SJSA1 (cell line): ENCODE measurements at regions not wholly inside any gene's neighbourhood (a gene's known extent, or its start where the extent isn't known, plus 50 kb on each side); places are given as distances from the start of the nearest gene placed in this dataset.

Experiments used
- DNase-seq, 2 experiments: peaks; one replicate each; pipeline ENCODE4 v3.0.0-alpha.2; 2015 to 2020; ENCODE audit warnings: low spot score in 2 of 2, low read depth in 1 of 2
- H3K27ac ChIP-seq: fragments of 250-450 bp; sonication (Bioruptor Pico); 2 replicates; pipeline ENCODE4 v1.5.1; 2020; ENCODE audit warnings: mild to moderate bottlenecking, moderate library complexity
- H3K27me3 ChIP-seq: fragments of 250-450 bp; sonication (Bioruptor Pico); replicated peaks from 2 replicates; pipeline ENCODE4 v1.5.1; 2020; ENCODE audit warnings: mild to moderate bottlenecking, moderate library complexity
- H3K36me3 ChIP-seq: fragments of 250-450 bp; sonication (Bioruptor Pico); 2 replicates; pipeline ENCODE4 v1.5.1; 2020; ENCODE audit warnings: mild to moderate bottlenecking
- H3K4me1 ChIP-seq: fragments of 250-450 bp; sonication (Bioruptor Pico); replicated peaks from 2 replicates; pipeline ENCODE4 v1.6.1; 2021; ENCODE audit warnings: mild to moderate bottlenecking
- H3K4me3 ChIP-seq: fragments of 250-450 bp; sonication (Bioruptor Pico); 2 replicates; pipeline ENCODE4 v1.5.1; 2020; ENCODE audit warnings: mild to moderate bottlenecking
- H3K9me3 ChIP-seq: fragments of 250-450 bp; sonication (Bioruptor Pico); replicated peaks from 2 replicates; pipeline ENCODE4 v1.5.1; 2020; ENCODE audit warnings: mild to moderate bottlenecking

DNA sequence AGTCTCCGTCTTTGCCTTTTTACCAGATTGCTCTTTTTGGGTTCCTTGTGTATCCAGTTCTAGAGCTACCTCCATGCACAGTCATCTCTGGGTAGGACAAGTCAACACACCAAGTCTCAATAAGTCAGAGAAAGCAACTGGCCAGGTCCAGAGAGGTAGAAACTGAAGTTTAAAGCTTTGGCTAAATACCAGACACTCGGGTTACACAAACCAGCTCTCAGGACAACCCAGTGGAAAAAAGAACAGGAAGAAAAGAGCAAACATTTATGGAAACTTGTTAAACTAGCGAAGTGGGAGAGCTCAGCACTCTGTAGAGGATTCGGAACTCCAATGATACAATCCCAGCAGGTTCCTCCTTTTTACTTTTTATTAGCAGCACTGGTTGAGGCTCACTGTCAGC lies 291.0 kb upstream of the CPEB2 start:
- H3K4me1 ChIP-seq, result no peaks in the 10 kb centered on the region
- H3K27me3 ChIP-seq, result no peaks in the 10 kb centered on the region
- no peak overlapping the region for H3K27ac ChIP-seq
- no peak for DNase-seq
- H3K9me3 ChIP-seq, result no peaks in the 10 kb centered on the region
- no peak overlapping the region for H3K4me3 ChIP-seq
- no peaks in the 10 kb centered on the region for H3K36me3 ChIP-seq

DNA sequence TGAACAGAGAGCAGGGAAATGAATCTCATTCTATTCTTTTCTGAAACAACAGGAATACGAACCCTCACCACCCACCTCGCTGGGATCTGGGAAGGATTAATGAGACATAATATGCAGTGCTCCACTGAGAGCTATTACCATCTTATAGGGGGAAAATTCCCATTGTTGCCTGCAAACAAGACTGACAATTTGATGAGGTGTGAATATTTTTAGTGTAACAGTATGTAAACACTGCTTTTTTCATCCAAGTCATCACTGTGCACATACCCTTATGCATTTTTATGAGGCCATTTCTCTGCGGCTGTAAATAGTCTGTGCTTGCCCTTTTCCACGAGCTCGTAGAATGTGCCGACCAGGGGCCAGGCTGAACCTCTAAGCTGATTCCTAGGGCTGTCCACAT lies 285.6 kb upstream of the CPEB2 start:
- no peak overlapping the region for H3K4me3 ChIP-seq
- no peaks in the 10 kb centered on the region for H3K27me3 ChIP-seq
- no peak overlapping the region for H3K27ac ChIP-seq
- no peaks in the 10 kb centered on the region for H3K4me1 ChIP-seq
- no peak for DNase-seq
- H3K9me3 ChIP-seq, result no peaks in the 10 kb centered on the region
- H3K36me3 ChIP-seq, result no peaks in the 10 kb centered on the region

DNA sequence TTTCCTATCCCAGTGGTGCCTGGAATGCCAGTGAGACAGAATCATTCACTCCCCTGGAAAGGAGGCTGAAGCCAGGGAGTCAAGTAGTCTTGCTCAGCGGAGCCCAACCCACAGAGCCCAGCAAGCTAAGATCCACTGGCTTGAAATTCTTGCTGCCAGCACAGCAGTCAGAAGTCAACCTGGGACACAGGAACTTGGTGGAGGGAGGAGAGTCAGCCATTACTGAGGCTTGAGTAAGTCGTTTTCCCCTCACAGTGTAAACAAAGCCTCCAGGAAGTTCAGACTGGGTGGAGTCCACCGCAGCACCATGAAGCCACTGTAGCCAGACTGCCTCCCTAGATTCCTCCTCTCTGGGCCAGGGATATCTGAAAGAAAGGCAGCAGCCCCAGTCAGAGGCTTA lies 283.2 kb upstream of the CPEB2 start:
- H3K27me3 ChIP-seq, result no peaks in the 10 kb centered on the region
- no peaks in the 10 kb centered on the region for H3K36me3 ChIP-seq
- H3K27ac ChIP-seq, result no peak overlapping the region
- no peak for DNase-seq
- no peak overlapping the region for H3K4me3 ChIP-seq
- H3K9me3 ChIP-seq, result no peaks in the 10 kb centered on the region
- no peaks in the 10 kb centered on the region for H3K4me1 ChIP-seq

DNA sequence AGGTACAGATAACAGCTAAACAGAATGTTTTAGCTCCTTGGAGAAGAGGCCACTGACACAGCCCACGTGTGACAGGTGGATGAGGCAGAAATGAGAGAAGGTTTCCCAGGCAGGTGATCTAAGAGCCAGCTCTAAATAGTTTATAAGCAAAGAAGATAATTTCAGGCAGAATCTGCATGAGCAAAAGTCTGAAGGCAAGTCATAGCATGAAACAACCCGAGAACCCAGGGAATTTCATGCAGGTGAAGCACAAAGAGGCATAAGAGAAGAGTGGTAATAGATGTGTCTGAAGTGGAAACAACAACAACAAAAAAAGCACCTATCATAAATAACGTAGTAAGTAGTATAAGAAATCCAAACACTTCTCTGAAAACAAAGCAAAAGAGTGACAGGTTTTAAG lies 275.8 kb upstream of the CPEB2 start:
- no peak for DNase-seq
- Histone ChIP-seq H3K4me1 (no peaks in the 10 kb centered on the region), H3K4me3 (no peak overlapping the region), H3K9me3 (no peaks in the 10 kb centered on the region), H3K27ac (no peak overlapping the region), H3K36me3 (no peaks in the 10 kb centered on the region), H3K27me3 (no peaks in the 10 kb centered on the region)

DNA sequence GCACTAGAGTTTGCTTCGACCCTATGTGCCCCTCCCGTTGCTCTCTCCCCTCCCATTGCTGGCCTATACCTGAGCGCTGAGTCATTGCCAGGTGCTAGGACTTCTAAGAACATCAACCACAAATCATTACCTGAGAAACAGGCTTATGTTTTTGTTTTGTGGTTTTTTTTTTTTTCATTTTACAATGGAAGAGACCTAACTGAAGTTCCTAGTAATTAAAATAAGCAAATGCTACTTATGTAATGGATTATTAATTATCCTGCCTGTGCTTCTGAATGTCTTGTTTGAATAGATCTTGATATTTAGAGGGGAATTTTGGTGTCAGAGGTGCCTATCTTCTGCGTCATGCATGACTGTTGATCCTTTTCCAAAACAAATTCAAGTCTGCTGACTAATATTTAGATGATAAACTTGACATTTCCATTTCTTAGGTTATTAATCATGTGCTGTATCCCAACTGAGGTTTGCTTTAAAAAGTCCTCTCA lies 275.4 kb upstream of the CPEB2 start:
- H3K4me3 ChIP-seq, result no peak overlapping the region
- DNase-seq, result no peak
- no peaks in the 10 kb centered on the region for H3K27me3 ChIP-seq
- no peaks in the 10 kb centered on the region for H3K36me3 ChIP-seq
- no peaks in the 10 kb centered on the region for H3K9me3 ChIP-seq
- no peaks in the 10 kb centered on the region for H3K4me1 ChIP-seq
- H3K27ac ChIP-seq, result no peak overlapping the region

DNA sequence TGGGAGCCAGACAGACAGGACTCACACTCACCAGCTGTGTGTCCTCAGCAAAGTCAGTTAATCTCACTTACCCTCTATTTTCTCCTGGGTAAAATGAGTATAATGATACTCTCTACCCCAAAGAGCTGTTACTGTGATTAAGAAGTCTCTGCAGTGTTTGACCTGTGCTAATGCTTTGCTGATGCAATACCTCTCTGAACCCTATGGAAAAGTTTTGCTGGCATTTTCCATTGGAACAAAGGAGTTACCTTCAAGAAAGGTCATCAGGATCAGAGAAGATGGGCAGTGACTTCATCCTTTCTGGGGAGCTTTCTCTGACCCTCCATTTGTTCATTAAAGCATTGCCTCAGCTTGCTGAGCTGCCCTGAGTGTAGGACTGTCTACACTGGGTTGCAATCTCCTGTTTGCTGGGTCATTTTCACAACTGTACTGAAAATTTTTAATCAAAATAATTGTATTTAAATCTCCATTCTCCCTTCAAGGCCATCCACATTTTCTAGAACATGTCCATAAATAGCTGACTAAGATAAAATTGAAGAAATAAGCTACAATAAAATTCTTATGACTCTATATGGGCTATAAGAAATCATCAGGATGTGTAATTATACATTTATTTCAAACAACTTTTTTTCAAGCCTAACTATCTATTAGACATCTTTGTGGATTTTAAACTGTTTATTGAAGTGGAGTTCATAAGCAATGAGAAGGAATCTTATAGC lies 272.8 kb upstream of the CPEB2 start:
- Histone ChIP-seq H3K4me1 (no peaks in the 10 kb centered on the region), H3K4me3 (no peak overlapping the region), H3K27ac (no peak overlapping the region), H3K9me3 (no peaks in the 10 kb centered on the region), H3K27me3 (no peaks in the 10 kb centered on the region), H3K36me3 (no peaks in the 10 kb centered on the region)
- no peak for DNase-seq

DNA sequence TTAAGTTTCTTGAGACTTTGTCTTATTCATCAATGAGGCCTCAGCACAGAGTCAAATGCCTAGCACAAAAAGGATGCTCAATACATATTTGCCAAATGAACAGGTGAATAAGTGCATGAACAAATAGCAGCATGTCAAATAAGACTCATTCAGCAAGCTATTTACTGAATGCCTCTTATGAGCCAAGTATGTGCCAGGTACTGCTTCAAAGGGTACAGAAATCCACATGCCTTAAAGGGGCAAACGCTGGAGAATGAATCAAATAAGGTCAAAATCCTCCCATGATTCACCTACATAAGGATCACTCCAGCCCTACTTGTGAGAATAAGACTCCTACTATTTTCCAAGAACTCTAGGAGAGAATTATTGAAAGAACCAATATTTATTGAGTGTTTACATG lies 260.2 kb upstream of the CPEB2 start:
- no peaks in the 10 kb centered on the region for H3K4me1 ChIP-seq
- H3K9me3 ChIP-seq, result no peaks in the 10 kb centered on the region
- no peak for DNase-seq
- no peak overlapping the region for H3K4me3 ChIP-seq
- no peaks in the 10 kb centered on the region for H3K36me3 ChIP-seq
- no peaks in the 10 kb centered on the region for H3K27me3 ChIP-seq
- H3K27ac ChIP-seq, result no peak overlapping the region

DNA sequence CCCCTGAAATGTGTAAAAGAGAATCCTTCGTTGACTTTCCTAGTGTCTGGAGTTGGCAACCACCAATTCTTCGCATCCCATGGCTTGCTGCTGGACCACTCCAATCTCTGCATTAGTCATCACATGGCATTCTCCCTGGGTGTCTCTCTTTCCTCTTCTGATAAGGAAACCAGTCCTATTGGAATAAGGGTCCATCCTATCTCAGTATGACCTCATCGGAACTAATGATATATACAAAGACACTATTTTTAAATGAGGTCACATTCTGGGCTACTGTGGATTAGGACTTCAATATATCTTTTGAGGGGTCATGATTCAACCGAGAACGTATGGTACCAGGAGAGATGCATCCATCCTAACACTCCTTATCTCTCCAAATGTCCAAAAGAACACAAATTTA lies 259.1 kb upstream of the CPEB2 start:
- Histone ChIP-seq H3K27me3 (no peaks in the 10 kb centered on the region), H3K4me1 (no peaks in the 10 kb centered on the region), H3K36me3 (no peaks in the 10 kb centered on the region), H3K9me3 (no peaks in the 10 kb centered on the region), H3K4me3 (no peak overlapping the region), H3K27ac (no peak overlapping the region)
- DNase-seq, result no peak

DNA sequence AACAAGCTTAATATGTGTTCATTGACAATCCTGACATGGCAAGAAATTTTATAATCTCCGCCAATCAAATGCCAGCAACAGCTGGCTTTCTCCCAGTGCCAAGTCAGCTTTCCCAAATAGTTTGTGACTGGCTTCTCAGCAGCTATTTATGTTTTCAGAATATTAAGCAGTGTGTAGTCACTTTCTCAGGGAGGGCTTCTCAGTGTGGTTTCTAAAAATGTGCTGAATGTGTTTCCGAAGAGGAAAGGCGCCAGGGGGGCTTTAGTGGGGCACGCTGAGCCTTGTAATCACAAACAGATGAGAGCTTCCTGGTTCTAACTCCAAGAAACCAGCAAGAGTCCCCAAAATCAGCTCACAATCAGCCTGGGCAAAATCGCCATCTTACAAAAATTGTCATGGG lies 258.7 kb upstream of the CPEB2 start:
- no peaks in the 10 kb centered on the region for H3K27me3 ChIP-seq
- no peak for DNase-seq

DNA sequence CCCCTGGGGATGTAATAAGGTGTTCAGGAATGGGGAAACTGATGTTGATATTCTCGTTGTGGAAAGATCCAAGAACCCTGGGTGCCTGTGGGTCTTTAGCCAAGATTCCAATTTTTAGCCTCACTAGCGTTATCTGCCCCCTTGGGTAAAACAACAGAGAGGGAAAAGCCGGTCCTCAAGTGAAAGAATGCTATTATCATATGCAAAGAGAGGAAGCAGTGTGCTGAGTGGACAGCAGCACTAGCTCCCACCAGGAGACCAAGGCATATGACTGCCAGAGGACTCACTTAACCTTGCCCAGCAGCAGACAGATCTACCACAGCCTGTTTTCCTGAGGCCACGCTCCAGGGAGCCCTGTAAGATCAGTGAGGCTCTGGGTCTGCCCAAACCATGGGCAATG lies 257.9 kb upstream of the CPEB2 start:
- no peaks in the 10 kb centered on the region for H3K27me3 ChIP-seq
- no peaks in the 10 kb centered on the region for H3K36me3 ChIP-seq
- no peak overlapping the region for H3K4me3 ChIP-seq
- DNase-seq, result no peak
- no peak overlapping the region for H3K27ac ChIP-seq
- no peaks in the 10 kb centered on the region for H3K9me3 ChIP-seq
- H3K4me1 ChIP-seq, result no peaks in the 10 kb centered on the region

More for the DNA sequence above, 258.7 kb upstream of the CPEB2 start:
- H3K9me3 ChIP-seq, result no peaks in the 10 kb centered on the region
- H3K4me3 ChIP-seq, result no peak overlapping the region
- H3K4me1 ChIP-seq, result no peaks in the 10 kb centered on the region
- no peaks in the 10 kb centered on the region for H3K36me3 ChIP-seq
- no peak overlapping the region for H3K27ac ChIP-seq

DNA sequence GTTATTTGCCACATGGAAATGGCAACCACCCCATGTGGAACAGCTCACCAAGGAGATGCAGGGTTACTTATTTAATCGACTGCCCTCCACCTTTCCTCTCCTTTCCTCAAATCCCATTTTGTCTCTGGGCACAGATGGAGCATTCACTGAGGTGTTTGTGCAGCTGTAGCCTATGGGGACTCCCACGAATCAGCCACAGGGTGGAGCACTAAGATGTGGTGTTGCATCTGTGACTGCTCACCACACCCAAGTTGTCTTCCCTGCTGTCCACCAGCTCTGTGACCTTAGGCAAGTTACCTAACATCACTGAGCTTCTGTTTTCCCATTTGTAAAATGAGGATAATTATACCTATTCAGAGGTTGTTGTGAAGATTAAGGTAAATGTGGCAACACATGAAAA lies 252.4 kb upstream of the CPEB2 start:
- no peaks in the 10 kb centered on the region for H3K4me1 ChIP-seq
- H3K27me3 ChIP-seq, result no peaks in the 10 kb centered on the region
- no peak for DNase-seq

DNA sequence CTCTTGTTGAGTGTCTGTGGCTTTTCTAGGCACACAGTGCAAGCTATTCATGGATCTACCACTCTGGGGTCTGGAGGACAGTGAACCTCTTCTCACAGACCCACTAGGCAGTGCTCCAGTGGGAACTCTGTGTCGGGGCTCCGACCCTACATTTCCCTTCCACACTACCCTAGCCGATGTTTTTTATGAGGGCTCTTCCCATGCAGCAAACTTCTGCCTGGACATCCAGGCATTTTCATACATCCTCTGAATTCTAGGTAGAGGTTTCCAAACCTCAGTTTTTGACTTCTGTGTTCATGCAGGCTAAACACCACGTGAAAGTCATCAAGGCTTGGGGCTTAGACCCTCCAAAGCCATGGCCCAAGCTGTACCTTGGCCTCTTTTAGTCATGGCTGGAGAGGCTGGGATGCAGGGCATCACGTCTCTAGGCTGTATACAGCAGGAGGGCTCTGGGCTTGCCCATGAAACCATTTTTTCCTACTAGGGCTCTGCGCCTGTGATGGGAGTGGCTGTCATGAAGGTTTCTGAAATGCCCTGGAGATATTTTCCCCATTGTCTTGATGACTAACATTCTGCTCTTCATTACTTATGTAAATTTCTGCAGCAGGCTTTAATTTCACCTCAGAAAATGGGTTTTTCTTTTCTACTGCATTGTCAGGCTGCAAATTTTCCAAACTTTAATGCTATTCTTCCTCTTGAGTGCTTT lies 249.8 kb upstream of the CPEB2 start:
- DNase-seq, result no peak
- no peak overlapping the region for H3K27ac ChIP-seq

More for the DNA sequence above, 252.4 kb upstream of the CPEB2 start:
- no peaks in the 10 kb centered on the region for H3K36me3 ChIP-seq
- H3K27ac ChIP-seq, result no peak overlapping the region
- H3K4me3 ChIP-seq, result no peak overlapping the region
- H3K9me3 ChIP-seq, result no peaks in the 10 kb centered on the region

DNA sequence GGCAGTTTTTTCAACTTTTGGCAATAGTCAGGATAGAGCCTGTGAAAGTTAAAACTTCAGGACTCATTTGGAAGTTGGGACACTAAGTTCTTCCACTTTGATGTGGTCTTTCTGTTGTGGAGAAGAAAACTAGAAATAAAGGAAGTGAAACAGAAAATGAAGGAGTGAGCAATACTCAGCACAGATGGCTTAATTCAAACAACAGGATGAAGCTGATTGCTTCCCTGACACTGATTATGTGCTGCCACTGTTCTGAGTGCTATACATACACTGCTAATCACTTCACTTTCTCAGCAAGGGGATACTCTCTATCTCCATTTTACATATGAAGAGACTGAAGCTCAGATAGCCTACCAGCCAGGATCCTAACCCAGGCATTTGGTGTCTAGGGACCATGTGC lies 235.1 kb upstream of the CPEB2 start:
- H3K36me3 ChIP-seq, result no peaks in the 10 kb centered on the region
- H3K4me3 ChIP-seq, result no peak overlapping the region
- H3K27me3 ChIP-seq, result no peaks in the 10 kb centered on the region
- no peak for DNase-seq
- no peak overlapping the region for H3K27ac ChIP-seq
- H3K4me1 ChIP-seq, result no peaks in the 10 kb centered on the region
- H3K9me3 ChIP-seq, result no peaks in the 10 kb centered on the region

More for the DNA sequence above, 249.8 kb upstream of the CPEB2 start:
- H3K27me3 ChIP-seq, result no peaks in the 10 kb centered on the region
- no peaks in the 10 kb centered on the region for H3K4me1 ChIP-seq
- no peaks in the 10 kb centered on the region for H3K9me3 ChIP-seq
- H3K4me3 ChIP-seq, result no peak overlapping the region
- H3K36me3 ChIP-seq, result no peaks in the 10 kb centered on the region

DNA sequence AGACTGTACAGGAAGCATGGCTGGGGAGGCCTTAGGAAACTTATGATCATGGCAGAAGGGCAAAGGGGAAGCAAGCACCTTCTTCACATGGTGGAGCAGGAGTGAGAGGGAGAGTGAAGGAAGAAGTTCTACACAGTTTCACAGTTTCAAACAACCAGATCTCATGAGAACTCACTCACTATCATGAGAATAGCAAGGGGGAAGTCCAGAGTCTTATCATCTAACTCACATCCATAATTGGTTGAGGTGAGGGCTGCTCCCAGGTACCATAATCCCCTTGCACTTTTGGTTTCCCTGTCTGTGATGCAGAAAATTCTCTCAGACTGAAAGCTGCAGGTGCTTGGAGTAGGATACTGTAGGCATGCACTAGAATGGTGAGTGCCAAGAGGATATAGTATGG lies 233.8 kb upstream of the CPEB2 start:
- no peaks in the 10 kb centered on the region for H3K9me3 ChIP-seq
- H3K4me3 ChIP-seq, result no peak overlapping the region
- no peak for DNase-seq
- no peaks in the 10 kb centered on the region for H3K36me3 ChIP-seq
- no peaks in the 10 kb centered on the region for H3K27me3 ChIP-seq
- no peaks in the 10 kb centered on the region for H3K4me1 ChIP-seq
- no peak overlapping the region for H3K27ac ChIP-seq
